ENCODE measurements at regions not wholly inside any gene's neighbourhood (a gene's known extent, or its start where the extent isn't known, plus 50 kb on each side); places are given as distances from the start of the nearest gene placed in this dataset.
"Not testable (repeated sequence)": the region's sequence is repeated elsewhere in the genome, so short reads cannot be mapped to it uniquely, and the experiment has no call there.

- no peak for DNase-seq
These were observed 110.1 kb downstream of the NRN1 start for GRCh38 chr6:5896476-5897200.

GRCh38 chr6:5894357-5894756, 112.4 kb downstream of the NRN1 start:
- DNase-seq = no peak

GRCh38 chr6:5893295-5893694, 113.4 kb downstream of the NRN1 start:
- DNase-seq = no peak

GRCh38 chr6:5892669-5893068, 114.1 kb downstream of the NRN1 start:
- DNase-seq = no peak

GRCh38 chr6:5878792-5879191, 127.9 kb downstream of the NRN1 start:
- DNase-seq = no peak

- no peak for DNase-seq
These were observed 130.6 kb downstream of the NRN1 start for GRCh38 chr6:5876076-5876475.

GRCh38 chr6:5873976-5874375, 132.7 kb downstream of the NRN1 start:
- DNase-seq = not testable (repeated sequence)

- DNase-seq = no peak
These were observed 135.4 kb downstream of the NRN1 start for GRCh38 chr6:5871296-5871695.

GRCh38 chr6:5869676-5870075, 137.0 kb downstream of the NRN1 start:
- no peak for DNase-seq

GRCh38 chr6:5869261-5869660, 137.5 kb downstream of the NRN1 start:
- no peak for DNase-seq

GRCh38 chr6:5866547-5867051, 140.1 kb downstream of the NRN1 start:
- DNase-seq = peak in 1 of 2 experiments; percentile 1

GRCh38 chr6:5865506-5866031, 141.2 kb downstream of the NRN1 start:
- peak; percentile 87 to 88 for DNase-seq

- DNase-seq = no peak
These were observed 145.9 kb downstream of the NRN1 start for GRCh38 chr6:5860849-5861248.

GRCh38 chr6:5855787-5856470, 150.8 kb downstream of the NRN1 start:
- DNase-seq = no peak

GRCh38 chr6:5854899-5855298, 151.8 kb downstream of the NRN1 start:
- DNase-seq = no peak

GRCh38 chr6:5851261-5851757, 155.4 kb downstream of the NRN1 start:
- no peak for DNase-seq

GRCh38 chr6:5850848-5851255, 155.9 kb downstream of the NRN1 start:
- no peak for DNase-seq

- DNase-seq = no peak
These were observed 159.8 kb downstream of the NRN1 start for GRCh38 chr6:5846889-5847288.

- DNase-seq = no peak
These were observed 160.4 kb downstream of the NRN1 start for GRCh38 chr6:5846335-5846734.

- no peak for DNase-seq
These were observed 163.6 kb downstream of the NRN1 start for GRCh38 chr6:5843078-5843477.

- DNase-seq = no peak
These were observed 165.9 kb downstream of the NRN1 start for GRCh38 chr6:5840734-5841390.

- DNase-seq = no peak
These were observed 167.9 kb downstream of the NRN1 start for GRCh38 chr6:5838656-5839396.

- DNase-seq = no peak
These were observed 169.4 kb downstream of the NRN1 start for GRCh38 chr6:5837323-5837722.

Data from Kasumi-1 (cell line).